HCT116 (cell line): ENCODE measurements at regions not wholly inside any gene's neighbourhood (a gene's known extent, or its start where the extent isn't known, plus 50 kb on each side); places are given as distances from the start of the nearest gene placed in this dataset.

ENCODE experiments used
- ATAC-seq: fragments of 200-7000 bp; cut with Tn5 transposase; 2 replicates; pipeline ENCODE4 v1.9.1; 2020; ENCODE audit warnings: mild to moderate bottlenecking, moderate library complexity
- BruUV-seq: library from RNA; stranded (reverse); fragments of 400-500 nt; replicated peaks from 2 replicates; lab custom pipeline; 2021; lab: Mats Ljungman, UMichigan
- CTCF ChIA-PET: fragments of 300-600 bp; sonication (Branson Sonifier 250); formaldehyde crosslinking; loops from one replicate; lab custom pipeline; 2021; ENCODE audit warnings: antibody characterized with exemption; lab: Charles Lee
- POLR2A ChIA-PET: fragments of 300-600, 350-600 bp; sonication (Branson Sonifier 250); formaldehyde crosslinking; loops from one replicate; lab custom pipeline; 2021; ENCODE audit warnings: antibody characterized with exemption; lab: Charles Lee
- RAD21 ChIA-PET, 2 experiments: fragments of 300-600 bp; sonication (Branson Sonifier 250); formaldehyde crosslinking; loops; one replicate each; lab custom pipeline; 2023; ENCODE audit warnings: low total read pairs in 2 of 2; ENCODE audit not compliant: uncharacterized antibody in 2 of 2, unreplicated experiment in 2 of 2, low non-redundant PET in 1 of 2; lab: Charles Lee
- DNase-seq: peaks from one replicate; pipeline ENCODE4 v3.0.0-alpha.2; 2010; ENCODE audit warnings: low read depth, low spot score
- H2AFZ ChIP-seq: fragments of 200-600 bp; shearing (Covaris generic), sonication (generic); 2 replicates; pipeline ENCODE4 v1.6.1; 2017; ENCODE audit warnings: low read depth, mixed run types, mixed read lengths, antibody characterized with exemption, low read length; ENCODE audit not compliant: poor library complexity, severe bottlenecking
- H3K27ac ChIP-seq: 2 replicates; pipeline ENCODE4 v1.5.1; 2012; ENCODE audit warnings: low read depth, low read length
- H3K27me3 ChIP-seq: fragments of 200-600 bp; sonication (generic); 2 replicates; pipeline ENCODE4 v1.6.1; 2016; ENCODE audit warnings: mixed run types, low read length, mixed read lengths; ENCODE audit not compliant: insufficient read depth
- H3K36me3 ChIP-seq, 2 experiments: fragments of 200-500 bp in 1 of 2; fragments of 200-600 bp in 1 of 2; sonication (Bioruptor generic) in 1 of 2; sonication (generic) in 1 of 2; 2 replicates each; pipeline versions ENCODE4 v1.5.1 to v1.6.1; 2014 to 2016; ENCODE audit warnings: low read length in 2 of 2, inconsistent platforms in 1 of 2, mixed read lengths in 1 of 2, mixed run types in 1 of 2; ENCODE audit not compliant: insufficient read depth in 2 of 2, control insufficient read depth in 1 of 2
- H3K4me1 ChIP-seq, 2 experiments: fragments of 200-600 bp in 1 of 2; sonication (generic) in 1 of 2; 2 replicates each; pipeline versions ENCODE4 v1.5.1 to v1.6.1; 2012 to 2017; ENCODE audit warnings: low read length in 2 of 2, inconsistent platforms in 1 of 2, mild to moderate bottlenecking in 1 of 2, mixed read lengths in 1 of 2, mixed run types in 1 of 2, moderate library complexity in 1 of 2; ENCODE audit not compliant: insufficient read depth in 2 of 2, control insufficient read depth in 1 of 2
- H3K4me2 ChIP-seq: fragments of 200-600 bp; sonication (generic); 2 replicates; pipeline ENCODE4 v1.6.1; 2017; ENCODE audit warnings: mixed run types, low read length, mixed read lengths
- H3K4me3 ChIP-seq, 2 experiments: fragments of 200-600 bp in 1 of 2; sonication (generic) in 1 of 2; replicated peaks in 1 of 2; 2 replicates each; pipeline ENCODE4 v1.5.1; 2011 to 2016; ENCODE audit warnings: low read length in 2 of 2, control low read depth in 1 of 2, low read depth in 1 of 2, mild to moderate bottlenecking in 1 of 2, mixed read lengths in 1 of 2, mixed run types in 1 of 2
- H3K79me2 ChIP-seq: fragments of 200-600 bp; sonication (generic); 2 replicates; pipeline ENCODE4 v1.6.1; 2017; ENCODE audit warnings: mild to moderate bottlenecking, mixed run types, low read length, moderate library complexity, mixed read lengths; ENCODE audit not compliant: insufficient read depth
- H3K9ac ChIP-seq: fragments of 200-600 bp; sonication (generic); 2 replicates; pipeline ENCODE4 v1.6.1; 2016; ENCODE audit warnings: low read length, mixed read lengths
- H3K9me2 ChIP-seq: fragments of 200-600 bp; sonication (generic), shearing (Covaris generic); 2 replicates; pipeline ENCODE4 v1.6.1; 2017; ENCODE audit warnings: mixed run types, mild to moderate bottlenecking, moderate library complexity; ENCODE audit not compliant: insufficient read depth
- H3K9me3 ChIP-seq, 2 experiments: fragments of 200-500 bp in 1 of 2; fragments of 200-600 bp in 1 of 2; sonication (Bioruptor generic) in 1 of 2; sonication (generic) in 1 of 2; 2 replicates each; pipeline ENCODE4 v1.6.1; 2014 to 2017; ENCODE audit warnings: low read length in 2 of 2, mixed read lengths in 2 of 2, inconsistent platforms in 1 of 2, low read depth in 1 of 2, mild to moderate bottlenecking in 1 of 2, mixed run types in 1 of 2, moderate library complexity in 1 of 2; ENCODE audit not compliant: control insufficient read depth in 1 of 2, insufficient read depth in 1 of 2
- H4K20me1 ChIP-seq: fragments of 200-600 bp; sonication (generic), shearing (Covaris generic); 2 replicates; pipeline ENCODE4 v1.6.1; 2017; ENCODE audit warnings: mixed run types, mild to moderate bottlenecking, moderate library complexity; ENCODE audit not compliant: insufficient read depth
- CEBPB ChIP-seq: IDR thresholded peaks from 2 replicates; pipeline ENCODE4 v1.6.1; 2012; ENCODE audit warnings: low read depth
- EGR1 ChIP-seq: IDR thresholded peaks from 2 replicates; pipeline ENCODE4 v1.6.1; 2012; ENCODE audit warnings: low read depth
- RAD21 ChIP-seq: IDR thresholded peaks from 2 replicates; pipeline ENCODE4 v1.6.1; 2012; ENCODE audit warnings: low read depth, mild to moderate bottlenecking
- TCF7L2 ChIP-seq: IDR thresholded peaks from 2 replicates; pipeline ENCODE4 v1.7.0; 2011; ENCODE audit warnings: borderline replicate concordance, inconsistent platforms; ENCODE audit not compliant: insufficient read depth, insufficient read length; ENCODE audit errors: extremely low read depth
- ZNF274 ChIP-seq: fragments of 200-500 bp; sonication (Bioruptor generic); IDR thresholded peaks from 2 replicates; pipeline ENCODE4 v1.6.1; 2014; ENCODE audit warnings: mild to moderate bottlenecking, low read depth, low read length, inconsistent platforms
- intact Hi-C: fragments of 100-400 bp; cut with micrococcal nuclease; formaldehyde crosslinking; loops from 2 replicates; pipeline ENCODE4 v1.10.0; 2022
- TF ChIP-seq, protein P1 (sequence below): IDR thresholded peaks from 2 replicates; pipeline ENCODE4 v1.6.1; 2012
- TF ChIP-seq, protein P2 (sequence below): IDR thresholded peaks from 2 replicates; pipeline ENCODE4 v1.6.1; 2012; ENCODE audit warnings: low read depth

DNA sequence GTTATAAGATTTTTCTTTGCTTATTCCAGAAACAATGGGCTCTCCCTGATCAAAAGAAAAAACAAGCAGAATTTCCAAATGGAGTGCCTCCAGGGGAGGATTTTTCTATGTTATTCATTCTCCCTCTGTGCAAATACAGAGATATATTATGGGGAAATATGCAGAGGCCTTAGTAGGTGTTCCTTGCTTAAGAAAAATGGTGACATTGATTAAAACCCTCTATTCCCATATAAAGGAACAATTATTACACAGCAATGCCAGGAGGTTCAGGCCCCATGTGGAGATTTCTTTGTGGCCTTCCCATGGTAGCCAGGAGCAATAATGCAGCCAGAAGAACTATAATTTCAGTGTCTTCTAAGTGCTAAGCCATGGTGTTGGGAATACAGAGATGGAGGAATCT lies 255.9 kb upstream of the CXCR4 start:
- Histone ChIP-seq H3K27ac (no peak overlapping the region), H3K9me2 (0 out of 2 replicates have a peak, but pooled peaks cover 2% of the 10 kb centered on the region), H3K27me3 (no peaks in the 10 kb centered on the region), H3K79me2 (no peaks in the 10 kb centered on the region), H3K9ac (no peak overlapping the region), H3K4me3 (no peak overlapping the region), H3K4me2 (no peak overlapping the region), H3K4me1 (no peaks in the 10 kb centered on the region), H3K36me3 (no peaks in the 10 kb centered on the region), H2AFZ (no peak overlapping the region), H3K9me3 (no peaks in the 10 kb centered on the region), H4K20me1 (no peaks in the 10 kb centered on the region)
- DNase-seq (no peak), ATAC-seq (no peak)
- RAD21 ChIA-PET: no interaction called here
- no peak for TF ChIP-seq TCF7L2
- TF ChIP-seq RAD21: no peak
- TF ChIP-seq ZNF274: no peak
- no peak for TF ChIP-seq CEBPB
- TF ChIP-seq EGR1: no peak
- TF ChIP-seq, protein P1, sequence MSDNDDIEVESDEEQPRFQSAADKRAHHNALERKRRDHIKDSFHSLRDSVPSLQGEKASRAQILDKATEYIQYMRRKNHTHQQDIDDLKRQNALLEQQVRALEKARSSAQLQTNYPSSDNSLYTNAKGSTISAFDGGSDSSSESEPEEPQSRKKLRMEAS: no peak
- TF ChIP-seq, protein P2, sequence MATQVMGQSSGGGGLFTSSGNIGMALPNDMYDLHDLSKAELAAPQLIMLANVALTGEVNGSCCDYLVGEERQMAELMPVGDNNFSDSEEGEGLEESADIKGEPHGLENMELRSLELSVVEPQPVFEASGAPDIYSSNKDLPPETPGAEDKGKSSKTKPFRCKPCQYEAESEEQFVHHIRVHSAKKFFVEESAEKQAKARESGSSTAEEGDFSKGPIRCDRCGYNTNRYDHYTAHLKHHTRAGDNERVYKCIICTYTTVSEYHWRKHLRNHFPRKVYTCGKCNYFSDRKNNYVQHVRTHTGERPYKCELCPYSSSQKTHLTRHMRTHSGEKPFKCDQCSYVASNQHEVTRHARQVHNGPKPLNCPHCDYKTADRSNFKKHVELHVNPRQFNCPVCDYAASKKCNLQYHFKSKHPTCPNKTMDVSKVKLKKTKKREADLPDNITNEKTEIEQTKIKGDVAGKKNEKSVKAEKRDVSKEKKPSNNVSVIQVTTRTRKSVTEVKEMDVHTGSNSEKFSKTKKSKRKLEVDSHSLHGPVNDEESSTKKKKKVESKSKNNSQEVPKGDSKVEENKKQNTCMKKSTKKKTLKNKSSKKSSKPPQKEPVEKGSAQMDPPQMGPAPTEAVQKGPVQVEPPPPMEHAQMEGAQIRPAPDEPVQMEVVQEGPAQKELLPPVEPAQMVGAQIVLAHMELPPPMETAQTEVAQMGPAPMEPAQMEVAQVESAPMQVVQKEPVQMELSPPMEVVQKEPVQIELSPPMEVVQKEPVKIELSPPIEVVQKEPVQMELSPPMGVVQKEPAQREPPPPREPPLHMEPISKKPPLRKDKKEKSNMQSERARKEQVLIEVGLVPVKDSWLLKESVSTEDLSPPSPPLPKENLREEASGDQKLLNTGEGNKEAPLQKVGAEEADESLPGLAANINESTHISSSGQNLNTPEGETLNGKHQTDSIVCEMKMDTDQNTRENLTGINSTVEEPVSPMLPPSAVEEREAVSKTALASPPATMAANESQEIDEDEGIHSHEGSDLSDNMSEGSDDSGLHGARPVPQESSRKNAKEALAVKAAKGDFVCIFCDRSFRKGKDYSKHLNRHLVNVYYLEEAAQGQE: no peak
- POLR2A ChIA-PET: no interaction called here
- intact Hi-C loops: loop anchor here (10.0 kb wide), 1 partner anchor 249 kb away; no protein-coding TSS in a partner anchor
- CTCF ChIA-PET: no interaction called here
- BruUV-seq: no TSS peak
